BE2C (cell line): ENCODE measurements at regions not wholly inside any gene's neighbourhood (a gene's known extent, or its start where the extent isn't known, plus 50 kb on each side); places are given as distances from the start of the nearest gene placed in this dataset.

Experiments used
- DNase-seq: peaks from one replicate; pipeline ENCODE4 v3.0.0-alpha.2; 2020
- H3K27me3 ChIP-seq: fragments of 250-450 bp; sonication (Bioruptor Pico); 2 replicates; pipeline ENCODE4 v1.5.1; 2020; ENCODE audit warnings: mild to moderate bottlenecking
- H3K36me3 ChIP-seq: fragments of 250-450 bp; sonication (Bioruptor Pico); 2 replicates; pipeline ENCODE4 v1.5.1; 2020; ENCODE audit warnings: mild to moderate bottlenecking
- H3K4me1 ChIP-seq: fragments of 250-450 bp; sonication (Bioruptor Pico); 2 replicates; pipeline ENCODE4 v1.5.1; 2020
- H3K4me3 ChIP-seq: 2 replicates; pipeline ENCODE4 v1.5.1; 2011; ENCODE audit warnings: low read depth, low read length
- H3K9me3 ChIP-seq: fragments of 250-450 bp; sonication (Bioruptor Pico); 2 replicates; pipeline ENCODE4 v1.5.1; 2020
- TF ChIP-seq, protein P1 (sequence below): IDR thresholded peaks from 2 replicates; pipeline ENCODE4 v1.5.1; 2012; ENCODE audit warnings: mild to moderate bottlenecking, low read depth, low read length

DNA sequence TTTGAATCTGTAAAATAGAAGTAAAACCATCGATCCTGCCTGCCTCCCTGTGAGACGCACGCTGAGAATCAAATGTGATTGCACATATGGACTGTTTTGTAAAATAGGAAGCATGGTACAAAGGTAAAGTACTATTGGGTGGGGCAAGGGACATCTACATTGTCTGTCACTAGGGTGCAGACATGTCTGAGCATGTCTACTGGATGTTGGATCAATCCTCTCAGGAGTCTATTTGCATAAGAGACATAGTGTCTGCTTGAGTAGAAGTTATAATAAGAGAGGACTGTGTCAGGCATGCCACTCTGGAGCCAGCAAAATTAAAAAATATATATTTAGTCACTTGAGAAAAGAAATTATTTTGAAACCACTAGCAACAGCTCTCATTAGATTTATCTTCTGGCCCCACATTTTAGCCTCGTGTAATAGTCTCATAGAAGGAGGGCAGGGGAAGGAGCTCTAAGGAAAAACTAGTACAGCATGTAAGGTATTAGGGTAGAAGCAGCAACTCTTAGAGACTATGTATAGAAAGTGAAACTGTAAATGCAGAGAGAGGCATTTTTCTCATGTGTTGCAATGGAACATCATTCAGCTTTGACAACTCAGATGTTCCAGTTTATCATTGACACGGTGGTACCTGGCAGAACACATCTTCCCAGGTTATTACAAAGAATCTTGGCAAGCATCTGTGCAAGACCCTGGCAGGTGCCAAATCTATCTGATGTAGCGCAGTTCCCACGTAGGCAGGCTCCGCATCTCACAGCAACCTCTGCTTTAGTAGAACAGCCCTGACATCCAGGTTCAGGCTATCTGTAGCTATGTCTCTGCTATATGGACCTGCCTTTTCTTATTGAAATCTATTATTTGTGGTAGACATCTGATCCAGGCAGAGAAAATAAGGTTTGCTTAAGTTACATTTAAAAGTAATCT, 85.2 kb upstream of the CHL1 start:
- Histone ChIP-seq H3K27me3 (no peaks in the 10 kb centered on the region), H3K4me3 (no peak overlapping the region), H3K4me1 (no peaks in the 10 kb centered on the region), H3K9me3 (no peaks in the 10 kb centered on the region), H3K36me3 (no peaks in the 10 kb centered on the region)
- TF ChIP-seq, protein P1, sequence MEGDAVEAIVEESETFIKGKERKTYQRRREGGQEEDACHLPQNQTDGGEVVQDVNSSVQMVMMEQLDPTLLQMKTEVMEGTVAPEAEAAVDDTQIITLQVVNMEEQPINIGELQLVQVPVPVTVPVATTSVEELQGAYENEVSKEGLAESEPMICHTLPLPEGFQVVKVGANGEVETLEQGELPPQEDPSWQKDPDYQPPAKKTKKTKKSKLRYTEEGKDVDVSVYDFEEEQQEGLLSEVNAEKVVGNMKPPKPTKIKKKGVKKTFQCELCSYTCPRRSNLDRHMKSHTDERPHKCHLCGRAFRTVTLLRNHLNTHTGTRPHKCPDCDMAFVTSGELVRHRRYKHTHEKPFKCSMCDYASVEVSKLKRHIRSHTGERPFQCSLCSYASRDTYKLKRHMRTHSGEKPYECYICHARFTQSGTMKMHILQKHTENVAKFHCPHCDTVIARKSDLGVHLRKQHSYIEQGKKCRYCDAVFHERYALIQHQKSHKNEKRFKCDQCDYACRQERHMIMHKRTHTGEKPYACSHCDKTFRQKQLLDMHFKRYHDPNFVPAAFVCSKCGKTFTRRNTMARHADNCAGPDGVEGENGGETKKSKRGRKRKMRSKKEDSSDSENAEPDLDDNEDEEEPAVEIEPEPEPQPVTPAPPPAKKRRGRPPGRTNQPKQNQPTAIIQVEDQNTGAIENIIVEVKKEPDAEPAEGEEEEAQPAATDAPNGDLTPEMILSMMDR = no peak
- DNase-seq = no peak

DNA sequence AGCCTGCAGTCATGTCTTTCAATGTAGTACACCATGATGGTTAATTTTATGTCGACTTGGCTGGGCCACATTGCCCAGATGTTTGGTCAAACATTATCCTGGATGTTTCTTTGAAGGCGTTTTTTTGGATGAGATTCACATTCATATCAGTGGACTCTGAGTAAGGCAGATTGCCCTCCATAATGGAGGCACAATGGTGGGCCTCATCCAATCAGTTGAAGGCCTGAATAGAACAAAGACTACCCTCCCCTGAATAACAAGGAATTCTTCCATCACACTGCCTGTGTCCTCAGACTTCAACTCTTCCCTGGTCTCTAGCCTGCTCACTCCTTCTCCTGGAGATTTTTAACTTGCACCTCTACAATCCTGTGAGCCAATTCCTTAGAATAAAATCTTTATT, 83.8 kb upstream of the CHL1 start:
- no peak for DNase-seq
- TF ChIP-seq, protein P1 = no peak
- no peak overlapping the region for H3K4me3 ChIP-seq

DNA sequence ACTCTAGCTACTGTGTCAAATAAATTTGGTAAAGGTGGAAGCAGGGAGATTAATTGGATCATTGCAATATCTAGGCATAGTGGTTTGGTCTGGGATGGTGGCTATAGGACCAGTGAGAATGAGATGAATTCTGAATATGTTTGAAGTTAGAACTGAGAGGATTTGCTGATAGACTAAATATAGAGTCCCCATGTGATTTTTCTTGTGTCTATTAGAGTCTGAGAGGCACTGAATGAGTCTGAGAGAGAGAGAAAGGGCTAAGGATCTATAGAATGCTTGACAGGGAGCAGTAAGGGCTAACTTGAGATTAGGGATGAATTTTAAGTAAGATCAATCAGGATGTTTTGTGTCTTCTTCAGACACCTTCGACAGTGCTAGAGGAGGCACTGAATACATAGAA, 77.9 kb upstream of the CHL1 start:
- H3K4me3 ChIP-seq = no peak overlapping the region
- no peaks in the 10 kb centered on the region for H3K4me1 ChIP-seq
- H3K36me3 ChIP-seq = no peaks in the 10 kb centered on the region
- TF ChIP-seq, protein P1 = no peak
- no peaks in the 10 kb centered on the region for H3K9me3 ChIP-seq
- no peak for DNase-seq
- H3K27me3 ChIP-seq = no peaks in the 10 kb centered on the region

More for the DNA sequence above, 83.8 kb upstream of the CHL1 start:
- Histone ChIP-seq H3K4me1 (no peaks in the 10 kb centered on the region), H3K27me3 (no peaks in the 10 kb centered on the region), H3K9me3 (no peaks in the 10 kb centered on the region), H3K36me3 (no peaks in the 10 kb centered on the region)

DNA sequence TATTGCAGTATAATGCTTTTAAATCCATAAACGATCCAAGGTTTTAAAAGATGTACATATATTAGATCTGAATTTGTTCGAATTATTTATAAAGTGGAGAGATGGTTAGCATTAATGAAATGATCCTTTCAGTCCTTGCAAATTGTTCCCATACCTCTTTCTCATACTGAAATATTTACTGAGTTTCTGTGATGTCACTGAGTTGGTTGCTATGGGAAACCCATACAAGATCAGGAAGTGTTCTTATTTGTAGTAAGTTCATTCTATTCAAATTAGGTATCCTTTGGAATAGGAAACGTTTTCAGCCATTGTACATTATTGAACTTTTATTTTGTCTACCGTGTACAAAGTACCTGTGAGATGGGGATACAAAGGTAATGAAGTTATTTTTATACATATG, 73.2 kb upstream of the CHL1 start:
- no peaks in the 10 kb centered on the region for H3K27me3 ChIP-seq
- no peaks in the 10 kb centered on the region for H3K36me3 ChIP-seq
- H3K4me3 ChIP-seq = no peak overlapping the region
- no peaks in the 10 kb centered on the region for H3K4me1 ChIP-seq
- H3K9me3 ChIP-seq = no peaks in the 10 kb centered on the region
- DNase-seq = no peak
- TF ChIP-seq, protein P1 = no peak

DNA sequence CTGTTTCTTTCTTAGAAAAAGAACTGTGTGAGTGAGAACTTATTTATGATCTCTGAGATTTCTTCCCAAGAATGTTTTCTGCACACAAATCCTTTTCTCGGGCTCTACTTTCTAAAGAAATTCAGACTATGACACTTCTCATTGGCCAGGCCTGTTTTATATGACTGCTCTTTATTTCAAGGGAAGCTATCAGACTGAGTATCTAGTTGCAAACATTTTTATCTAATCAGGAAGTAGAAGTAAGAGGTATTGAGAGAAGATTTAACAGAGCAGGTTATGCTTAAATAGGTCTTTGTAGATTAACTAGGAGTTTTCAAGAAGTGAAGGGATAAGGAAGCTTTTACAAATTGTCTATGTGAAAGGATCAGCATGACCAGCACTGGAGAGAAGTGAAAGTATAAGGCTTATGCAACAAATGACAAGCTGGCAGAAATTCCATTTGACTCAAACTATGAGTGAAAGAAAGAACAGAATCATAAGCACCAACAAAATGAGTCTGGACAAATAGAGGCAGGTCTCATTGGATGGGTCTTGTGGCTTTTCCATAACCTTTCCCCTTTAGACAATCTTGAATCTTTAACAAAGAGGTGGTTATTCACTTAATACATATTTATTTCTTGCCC, 71.9 kb upstream of the CHL1 start:
- Histone ChIP-seq H3K27me3 (no peaks in the 10 kb centered on the region), H3K4me1 (no peaks in the 10 kb centered on the region), H3K36me3 (no peaks in the 10 kb centered on the region), H3K4me3 (no peak overlapping the region), H3K9me3 (no peaks in the 10 kb centered on the region)
- TF ChIP-seq, protein P1 = no peak
- DNase-seq = no peak
